Right lung (tissue), 2 donors: ENCODE measurements at regions not wholly inside any gene's neighbourhood (a gene's known extent, or its start where the extent isn't known, plus 50 kb on each side); places are given as distances from the start of the nearest gene placed in this dataset.
"Not testable (repeated sequence)": the region's sequence is repeated elsewhere in the genome, so short reads cannot be mapped to it uniquely, and the experiment has no call there.

Source experiments
- DNase-seq, 2 donors: peaks; one replicate each; pipeline ENCODE4 v3.0.0-alpha.2; 2013

DNA sequence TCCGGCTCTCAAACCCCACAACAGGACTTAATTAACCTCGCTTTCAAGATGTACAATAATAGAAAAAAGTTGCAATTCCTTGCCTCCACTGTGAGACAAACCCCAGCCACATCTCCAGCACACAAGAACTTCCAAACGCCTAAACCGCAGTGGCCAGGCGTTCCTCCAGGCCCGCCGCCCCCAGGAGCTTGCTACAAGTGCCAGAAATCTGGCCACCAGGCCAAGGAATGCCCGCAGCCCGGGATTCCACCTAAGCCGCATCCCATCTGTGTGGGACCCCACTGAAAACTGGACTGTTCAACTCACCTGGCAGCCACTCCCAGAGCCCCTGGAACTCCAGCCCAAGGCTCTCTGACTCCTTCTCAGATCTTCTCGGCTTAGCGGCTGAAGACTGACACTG is 262.5 kb downstream of the SMARCA2 start:
- not testable (repeated sequence) for DNase-seq

- DNase-seq = not testable (repeated sequence)
These were observed 264.0 kb downstream of the SMARCA2 start for GRCh38 chr9:2279138-2279537.

- DNase-seq = no peak
These were observed 266.1 kb downstream of the SMARCA2 start for GRCh38 chr9:2281031-2281802.

GRCh38 chr9:2281803-2282185 is 266.6 kb downstream of the SMARCA2 start:
- no peak for DNase-seq

DNA sequence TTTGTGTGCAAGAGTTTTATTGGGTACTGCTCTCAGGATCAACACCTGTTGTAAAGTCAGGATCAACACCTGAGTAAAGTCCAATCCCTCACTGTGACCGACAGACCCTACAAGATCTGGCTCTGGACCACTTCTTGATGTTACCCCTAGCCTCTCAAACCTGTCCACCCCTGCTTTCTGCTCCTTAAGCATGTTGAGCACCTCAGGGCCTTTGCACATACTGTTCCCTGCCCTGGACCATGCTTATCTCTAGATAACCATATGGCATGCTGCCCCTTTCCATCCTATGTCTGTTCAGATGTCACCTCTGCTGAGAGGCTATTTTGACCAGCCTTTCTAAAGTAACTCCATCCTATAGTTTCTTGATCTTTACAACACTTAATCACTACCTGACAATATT is 269.6 kb downstream of the SMARCA2 start:
- DNase-seq = no peak

- no peak for DNase-seq
These were observed 270.5 kb downstream of the SMARCA2 start for GRCh38 chr9:2285416-2286332.

DNA sequence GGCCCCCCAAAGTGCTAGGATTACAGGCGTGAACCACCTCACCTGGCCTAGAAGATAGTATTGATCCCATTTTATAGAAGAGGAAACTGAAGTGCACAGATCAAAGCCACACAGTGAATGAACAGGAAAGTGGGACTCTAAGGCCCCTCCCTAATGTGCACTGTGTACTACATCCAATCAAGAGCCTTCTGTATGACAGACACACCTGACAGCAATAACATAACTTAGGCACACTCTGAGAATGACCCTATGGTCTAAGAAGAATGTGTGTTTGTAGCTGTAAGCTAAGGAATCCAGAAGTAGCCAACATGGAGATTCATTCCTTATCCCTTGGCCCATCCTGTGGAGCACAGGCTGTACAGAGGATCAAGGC is 271.2 kb downstream of the SMARCA2 start:
- no peak for DNase-seq

DNA sequence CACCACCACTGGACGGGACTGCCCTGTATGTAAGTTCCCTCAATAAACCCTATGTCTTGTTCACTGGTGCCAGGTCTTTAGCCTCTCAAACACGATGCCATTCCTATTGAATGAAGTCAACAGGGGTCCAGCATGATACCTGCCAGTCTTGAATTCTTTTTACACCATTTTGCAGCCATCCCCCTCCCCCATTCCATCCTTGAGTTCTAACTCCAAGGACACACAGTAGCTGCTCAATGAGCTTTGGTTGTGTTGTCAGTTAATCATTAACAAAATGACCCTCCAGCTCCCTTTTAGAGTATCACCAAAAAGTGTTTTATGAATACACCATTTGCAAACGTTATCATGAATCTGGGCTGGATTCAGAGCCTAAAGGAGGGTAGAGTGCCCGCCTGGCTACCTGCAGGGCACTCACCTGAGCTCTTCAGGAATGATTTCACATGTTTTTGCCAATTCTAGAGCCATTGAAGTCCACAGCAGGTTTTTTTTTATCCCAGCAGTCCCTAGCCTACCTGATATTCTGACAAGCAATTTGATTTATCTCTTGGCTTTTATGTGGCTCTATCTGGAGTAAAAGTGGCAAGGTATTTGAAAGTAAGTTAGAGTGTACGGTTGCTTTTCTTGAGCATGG is 271.8 kb downstream of the SMARCA2 start:
- DNase-seq = no peak

GRCh38 chr9:2288309-2288708 is 273.2 kb downstream of the SMARCA2 start:
- no peak for DNase-seq

- DNase-seq = no peak
These were observed 274.1 kb downstream of the SMARCA2 start for GRCh38 chr9:2289263-2289662.

- DNase-seq = no peak
These were observed 275.2 kb downstream of the SMARCA2 start for GRCh38 chr9:2290382-2290781.

DNA sequence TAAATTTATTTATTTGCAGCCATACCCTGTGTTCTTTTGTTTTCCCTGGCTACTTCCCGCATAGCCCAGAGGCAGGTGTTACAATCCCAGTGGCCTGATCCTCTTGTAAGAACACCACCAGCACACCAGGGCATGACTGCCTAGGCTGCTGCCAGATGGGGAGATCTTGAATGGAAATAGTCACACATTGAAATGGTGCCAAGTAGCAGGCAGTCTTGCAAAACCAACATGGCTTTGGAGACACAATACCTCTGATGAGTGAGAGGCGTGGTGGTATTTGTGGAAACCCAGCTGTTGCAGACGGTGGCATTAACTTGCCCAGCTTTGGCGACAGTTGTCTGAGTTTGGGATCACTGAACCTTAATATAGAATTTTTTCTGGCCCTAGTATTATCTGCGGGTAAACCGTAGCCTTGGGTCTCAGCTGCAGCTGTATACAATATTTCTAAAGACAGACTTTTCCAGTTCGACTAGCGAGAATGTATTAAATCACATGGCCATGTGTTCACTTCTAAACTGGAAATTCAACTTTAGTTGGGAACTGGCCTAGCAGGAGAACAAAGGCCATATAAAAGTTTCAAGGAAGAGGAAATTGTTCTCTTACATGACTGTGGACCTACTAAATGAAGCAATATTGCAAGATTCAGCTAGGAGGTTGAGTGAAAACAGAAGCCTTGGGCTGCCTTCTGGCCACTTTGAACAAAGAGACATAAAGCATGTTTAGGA is 277.0 kb downstream of the SMARCA2 start:
- DNase-seq = peak; percentile 25 to 26

DNA sequence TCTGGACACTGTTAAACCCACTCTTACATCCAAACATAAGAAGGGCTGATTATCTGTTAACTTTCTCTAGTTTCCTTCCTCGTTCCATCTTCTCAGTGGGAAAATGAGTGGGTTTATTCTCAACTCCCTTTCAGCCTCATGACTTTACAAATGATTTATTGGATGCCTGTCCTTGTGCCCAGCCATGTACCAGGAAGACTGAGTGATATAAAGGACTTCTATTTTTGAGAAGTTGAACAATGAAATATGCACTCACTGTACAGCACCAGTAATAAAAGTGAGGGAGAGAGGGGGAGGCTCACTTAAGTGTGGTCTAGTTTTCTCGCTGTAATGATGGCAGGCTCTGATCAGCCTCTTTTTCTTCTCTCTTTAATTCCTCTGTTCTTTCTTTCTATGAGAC is 277.6 kb downstream of the SMARCA2 start:
- no peak for DNase-seq

- no peak for DNase-seq
These were observed 282.6 kb downstream of the SMARCA2 start for GRCh38 chr9:2297771-2298170.

GRCh38 chr9:2298217-2298616 is 283.1 kb downstream of the SMARCA2 start:
- DNase-seq = no peak

GRCh38 chr9:2299156-2299842 is 284.2 kb downstream of the SMARCA2 start:
- peak; percentile 14 to 35 for DNase-seq

GRCh38 chr9:2299843-2300205 is 284.7 kb downstream of the SMARCA2 start:
- DNase-seq = no peak

- no peak for DNase-seq
These were observed 285.2 kb downstream of the SMARCA2 start for GRCh38 chr9:2300325-2300724.

- DNase-seq = no peak
These were observed 287.5 kb downstream of the SMARCA2 start for GRCh38 chr9:2302606-2303005.

GRCh38 chr9:2303056-2303455 is 287.9 kb downstream of the SMARCA2 start:
- no peak for DNase-seq

- DNase-seq = no peak
These were observed 292.3 kb downstream of the SMARCA2 start for GRCh38 chr9:2307480-2307879.
